A549 (cell line): ENCODE measurements at regions not wholly inside any gene's neighbourhood (a gene's known extent, or its start where the extent isn't known, plus 50 kb on each side); places are given as distances from the start of the nearest gene placed in this dataset.

ENCODE experiments used
- ATAC-seq, 2 experiments: fragments of 200-7000 bp in 1 of 2; fragments of >200 bp in 1 of 2; cut with Nextera tagmentation in 1 of 2; cut with Tn5 transposase in 1 of 2; 3 replicates each; pipeline versions ENCODE4 v1.8.0 to v1.9.1; 2018 to 2020; ENCODE audit warnings: mild to moderate bottlenecking in 1 of 2, moderate library complexity in 1 of 2
- CTCF ChIA-PET: fragments of 300-600 bp; sonication (Branson Sonifier 250); formaldehyde crosslinking; extraction: SDS; loops from one replicate; lab custom pipeline; 2021; ENCODE audit warnings: antibody characterized with exemption, inconsistent platforms; lab: Yijun Ruan, JAX
- POLR2A ChIA-PET: fragments of 350-600 bp; formaldehyde crosslinking; extraction: SDS; loops from one replicate; lab custom pipeline; 2021; ENCODE audit warnings: antibody characterized with exemption, inconsistent platforms; lab: Yijun Ruan, JAX
- DNase-seq, 2 experiments: peaks; one replicate each; pipeline versions ENCODE4 v3.0.0 to v3.0.0-alpha.2; 2011 to 2016; ENCODE audit warnings: low read depth in 1 of 2, low spot score in 1 of 2
- FAIRE-seq: peaks from 2 replicates; lab custom pipeline; 2011; peaks lifted over from hg19 to GRCh38; lab: Jason Lieb, UNC
- H3K27ac ChIP-seq, 2 experiments: fragments of >200 bp; sonication (Bioruptor Twin); formaldehyde crosslinking; 3 replicates each; pipeline ENCODE4 v1.5.1; 2016 to 2017
- H3K4me1 ChIP-seq: fragments of >200 bp; sonication (Bioruptor Twin); formaldehyde crosslinking; 3 replicates; pipeline ENCODE4 v1.6.1; 2016
- H3K4me2 ChIP-seq: fragments of >200 bp; sonication (Bioruptor Twin); formaldehyde crosslinking; 3 replicates; pipeline ENCODE4 v1.6.1; 2016
- H3K4me3 ChIP-seq: fragments of >200 bp; sonication (Bioruptor Twin); formaldehyde crosslinking; 3 replicates; pipeline ENCODE4 v1.5.1; 2016
- H3K9me3 ChIP-seq: fragments of >200 bp; sonication (Bioruptor Twin); formaldehyde crosslinking; 3 replicates; pipeline ENCODE4 v1.6.1; 2016
- CBX2 ChIP-seq: fragments of 200-600 bp; sonication (generic); IDR thresholded peaks from 2 replicates; pipeline ENCODE4 v1.6.1; 2016; ENCODE audit warnings: low read depth, mild to moderate bottlenecking, borderline replicate concordance
- CEBPB ChIP-seq, 2 experiments: fragments of >200 bp in 1 of 2; sonication (Bioruptor Twin) in 1 of 2; formaldehyde crosslinking in 1 of 2; IDR thresholded peaks; 2 replicates each; pipeline ENCODE4 v1.6.1; 2012 to 2016
- CHD2 ChIP-seq: fragments of 150-350 bp; IDR thresholded peaks from 2 replicates; pipeline ENCODE4 v1.6.1; 2014; ENCODE audit warnings: low read length; ENCODE audit not compliant: partially characterized antibody
- E2F6 ChIP-seq: IDR thresholded peaks from 2 replicates; pipeline ENCODE4 v1.6.1; 2012; ENCODE audit warnings: low read depth, borderline replicate concordance
- FOSB ChIP-seq: fragments of 250-450 bp; sonication (Bioruptor Pico); IDR thresholded peaks from 2 replicates; pipeline ENCODE4 v1.5.0; 2020; ENCODE audit warnings: mild to moderate bottlenecking, moderate library complexity
- FOXS1 ChIP-seq: fragments of 250-450 bp; sonication (Bioruptor Pico); IDR thresholded peaks from 2 replicates; pipeline ENCODE4 v1.5.0; 2020; ENCODE audit warnings: mild to moderate bottlenecking, moderate library complexity
- GATA3 ChIP-seq: IDR thresholded peaks from 2 replicates; pipeline ENCODE4 v1.6.1; 2012; ENCODE audit warnings: borderline replicate concordance
- HOXA7 ChIP-seq: fragments of 250-450 bp; sonication (Bioruptor Pico); IDR thresholded peaks from 2 replicates; pipeline ENCODE4 v1.5.0; 2020; ENCODE audit warnings: mild to moderate bottlenecking, moderate library complexity
- HOXB13 ChIP-seq: fragments of 250-450 bp; sonication (Bioruptor Pico); IDR thresholded peaks from 2 replicates; pipeline ENCODE4 v1.5.0; 2020; ENCODE audit warnings: low read depth, mild to moderate bottlenecking, moderate library complexity
- JUNB ChIP-seq: fragments of >200 bp; sonication (Bioruptor Twin); formaldehyde crosslinking; IDR thresholded peaks from 2 replicates; pipeline ENCODE4 v1.6.1; 2016
- MAX ChIP-seq: IDR thresholded peaks from 2 replicates; pipeline ENCODE4 v1.6.1; 2012
- MAZ ChIP-seq: fragments of 150-350 bp; IDR thresholded peaks from 2 replicates; pipeline ENCODE4 v1.6.1; 2014; ENCODE audit warnings: antibody characterized with exemption, low read depth, low read length, borderline replicate concordance
- MYC ChIP-seq: IDR thresholded peaks from 2 replicates; pipeline ENCODE4 v1.6.1; 2012; ENCODE audit warnings: mild to moderate bottlenecking, inconsistent platforms, low read length, improper control_type of control experiment, borderline replicate concordance
- NFE2L2 ChIP-seq: fragments of 150-350 bp; conservative IDR thresholded peaks from 2 replicates; pipeline ENCODE4 v1.6.1; 2014; ENCODE audit warnings: low read length
- NPAS2 ChIP-seq: fragments of 250-450 bp; sonication (Bioruptor Pico); IDR thresholded peaks from 2 replicates; pipeline ENCODE4 v1.8.0; 2022; ENCODE audit warnings: mild to moderate bottlenecking, moderate library complexity, borderline replicate concordance
- NR3C1 ChIP-seq: fragments of >200 bp; sonication (Bioruptor Twin); formaldehyde crosslinking; IDR thresholded peaks from 3 replicates; pipeline ENCODE4 v1.6.1; 2017
- PHF8 ChIP-seq: fragments of 200-600 bp; sonication (generic); IDR thresholded peaks from 2 replicates; pipeline ENCODE4 v1.6.1; 2016; ENCODE audit warnings: low read depth, mild to moderate bottlenecking, antibody characterized with exemption, moderate library complexity, borderline replicate concordance
- POLR2A ChIP-seq: IDR thresholded peaks from 2 replicates; pipeline ENCODE4 v1.6.1; 2012; ENCODE audit warnings: mild to moderate bottlenecking, low read length
- POLR2AphosphoS2 ChIP-seq: conservative IDR thresholded peaks from 2 replicates; pipeline ENCODE4 v1.6.1; 2012; ENCODE audit warnings: low read length, improper control_type of control experiment, inconsistent platforms
- RCOR1 ChIP-seq: fragments of 150-350 bp; IDR thresholded peaks from 2 replicates; pipeline ENCODE4 v1.6.1; 2014; ENCODE audit warnings: antibody characterized with exemption, low read length, low read depth
- RNF2 ChIP-seq: fragments of 200-600 bp; sonication (generic); IDR thresholded peaks from 2 replicates; pipeline ENCODE4 v1.6.1; 2016; ENCODE audit warnings: low read depth, mild to moderate bottlenecking, antibody characterized with exemption, moderate library complexity, borderline replicate concordance
- TP53 ChIP-seq: fragments of 250-450 bp; sonication (Bioruptor Pico); IDR thresholded peaks from 2 replicates; pipeline ENCODE4 v1.5.0; 2021; ENCODE audit warnings: mild to moderate bottlenecking, moderate library complexity
- USF2 ChIP-seq: fragments of 450-650 bp; IDR thresholded peaks from 2 replicates; pipeline ENCODE4 v1.6.1; 2014; ENCODE audit warnings: antibody characterized with exemption
- ZC3H11A ChIP-seq: fragments of 450-650 bp; IDR thresholded peaks from 2 replicates; pipeline ENCODE4 v1.6.1; 2014; ENCODE audit warnings: antibody characterized with exemption, mild to moderate bottlenecking
- WGBS: methylation state at CpG from one replicate; pipeline ENCODE4 v1.1.6; 2017; ENCODE audit errors: missing lambda C conversion rate; 5-methylcytosine and 5-hydroxymethylcytosine counted together
- TF ChIP-seq, protein P1 (sequence below): fragments of >200 bp; sonication (Bioruptor Twin); formaldehyde crosslinking; IDR thresholded peaks from 2 replicates; pipeline ENCODE4 v1.6.1; 2016
- TF ChIP-seq, protein P2 (sequence below): fragments of 250-450 bp; sonication (Bioruptor Pico); IDR thresholded peaks from 2 replicates; pipeline ENCODE4 v1.5.0; 2021; ENCODE audit warnings: mild to moderate bottlenecking, moderate library complexity, borderline replicate concordance

DNA sequence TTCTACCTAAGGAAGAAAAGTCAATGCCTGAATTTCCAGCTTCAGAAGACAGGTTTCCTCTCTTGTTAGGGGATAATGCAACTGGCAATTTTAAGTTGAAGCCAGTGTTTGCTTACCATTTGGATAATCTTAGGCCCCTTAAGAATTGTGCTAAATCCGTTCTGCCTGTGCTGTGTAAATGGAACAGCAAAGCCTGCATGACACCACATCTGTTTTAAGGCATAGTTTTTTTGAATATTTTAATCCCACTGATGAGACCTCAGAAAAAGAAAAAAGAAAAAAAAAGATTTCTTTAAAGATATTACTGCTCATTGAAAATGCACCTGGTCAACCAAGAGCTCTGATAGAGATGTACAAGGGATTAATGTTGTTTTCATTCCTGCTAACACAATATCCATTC, 419.2 kb downstream of the SLITRK6 start:
- Histone ChIP-seq H3K4me2 (peak overlapping the region; percentile 52; the same call in 2 of the 3 replicates), H3K27ac (no peak overlapping the region), H3K4me1 (no peaks in the 10 kb centered on the region), H3K4me3 (no peak overlapping the region), H3K9me3 (no peaks in the 10 kb centered on the region)
- FAIRE-seq = no peak
- TF ChIP-seq NFE2L2 (no peak), HOXA7 (no peak), USF2 (no peak), CEBPB (IDR thresholded peaks at IDR 0.05) (no peak), CBX2 (no peak), PHF8 (no peak), FOSB (CRISPR knock-in tag) (no peak), JUNB (no peak), FOXS1 (CRISPR knock-in tag) (no peak), GATA3 (no peak), MAZ (no peak)
- TF ChIP-seq, protein P1, sequence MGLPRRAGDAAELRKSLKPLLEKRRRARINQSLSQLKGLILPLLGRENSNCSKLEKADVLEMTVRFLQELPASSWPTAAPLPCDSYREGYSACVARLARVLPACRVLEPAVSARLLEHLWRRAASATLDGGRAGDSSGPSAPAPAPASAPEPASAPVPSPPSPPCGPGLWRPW = no peak
- DNase-seq = no peak
- POLR2A ChIA-PET = no interaction called here
- 79% methylated on average over 1 of the region's 1 CpG for WGBS
- ATAC-seq = no peak
- CTCF ChIA-PET = no interaction called here

DNA sequence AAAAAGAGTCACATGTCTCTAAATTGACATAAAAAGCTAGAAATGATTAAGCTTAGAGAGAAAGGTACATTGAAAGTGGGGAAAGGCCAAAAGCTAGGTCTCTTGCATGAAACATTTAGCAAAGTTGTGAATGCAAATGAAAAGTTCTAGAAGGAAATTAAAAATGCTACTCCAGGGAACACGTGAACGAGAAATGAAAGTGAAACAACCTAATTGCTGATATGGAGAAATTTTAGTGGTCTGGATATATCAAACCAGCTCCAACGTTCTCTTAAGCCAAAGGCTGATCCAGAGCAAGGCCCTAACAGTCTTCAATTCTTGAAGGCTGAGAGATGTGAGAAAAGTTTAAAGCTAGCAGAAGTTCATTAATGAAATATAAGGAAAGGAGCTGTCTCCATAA, 419.8 kb downstream of the SLITRK6 start:
- peak overlapping the region; percentile 52 for H3K4me2 ChIP-seq

More for the DNA sequence above, 419.8 kb downstream of the SLITRK6 start:
- ChIA-PET CTCF (no interaction called here), POLR2A (no interaction called here)
- no peak for ATAC-seq
- H3K27ac ChIP-seq = no peak overlapping the region
- no peaks in the 10 kb centered on the region for H3K4me1 ChIP-seq
- no peak for FAIRE-seq
- no peaks in the 10 kb centered on the region for H3K9me3 ChIP-seq
- no peak for DNase-seq
- H3K4me3 ChIP-seq = no peak overlapping the region
- TF ChIP-seq POLR2A (no peak), TP53 (CRISPR knock-in tag) (no peak), POLR2AphosphoS2 (no peak), HOXA7 (no peak), MYC (no peak), PHF8 (no peak), HOXB13 (no peak), NR3C1 (no peak), RNF2 (no peak), NPAS2 (CRISPR knock-in tag) (no peak), ZC3H11A (no peak), MAX (no peak), USF2 (no peak), CHD2 (no peak), RCOR1 (no peak), E2F6 (no peak)
- TF ChIP-seq, protein P2, sequence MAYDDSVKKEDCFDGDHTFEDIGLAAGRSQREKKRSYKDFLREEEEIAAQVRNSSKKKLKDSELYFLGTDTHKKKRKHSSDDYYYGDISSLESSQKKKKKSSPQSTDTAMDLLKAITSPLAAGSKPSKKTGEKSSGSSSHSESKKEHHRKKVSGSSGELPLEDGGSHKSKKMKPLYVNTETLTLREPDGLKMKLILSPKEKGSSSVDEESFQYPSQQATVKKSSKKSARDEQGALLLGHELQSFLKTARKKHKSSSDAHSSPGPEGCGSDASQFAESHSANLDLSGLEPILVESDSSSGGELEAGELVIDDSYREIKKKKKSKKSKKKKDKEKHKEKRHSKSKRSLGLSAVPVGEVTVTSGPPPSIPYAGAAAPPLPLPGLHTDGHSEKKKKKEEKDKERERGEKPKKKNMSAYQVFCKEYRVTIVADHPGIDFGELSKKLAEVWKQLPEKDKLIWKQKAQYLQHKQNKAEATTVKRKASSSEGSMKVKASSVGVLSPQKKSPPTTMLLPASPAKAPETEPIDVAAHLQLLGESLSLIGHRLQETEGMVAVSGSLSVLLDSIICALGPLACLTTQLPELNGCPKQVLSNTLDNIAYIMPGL = no peak
- WGBS = 10% methylated on average over 3 of the region's 3 CpGs
